ENCODE measurements at regions not wholly inside any gene's neighbourhood (a gene's known extent, or its start where the extent isn't known, plus 50 kb on each side); places are given as distances from the start of the nearest gene placed in this dataset.
"Not testable (repeated sequence)": the region's sequence is repeated elsewhere in the genome, so short reads cannot be mapped to it uniquely, and the experiment has no call there.

DNA sequence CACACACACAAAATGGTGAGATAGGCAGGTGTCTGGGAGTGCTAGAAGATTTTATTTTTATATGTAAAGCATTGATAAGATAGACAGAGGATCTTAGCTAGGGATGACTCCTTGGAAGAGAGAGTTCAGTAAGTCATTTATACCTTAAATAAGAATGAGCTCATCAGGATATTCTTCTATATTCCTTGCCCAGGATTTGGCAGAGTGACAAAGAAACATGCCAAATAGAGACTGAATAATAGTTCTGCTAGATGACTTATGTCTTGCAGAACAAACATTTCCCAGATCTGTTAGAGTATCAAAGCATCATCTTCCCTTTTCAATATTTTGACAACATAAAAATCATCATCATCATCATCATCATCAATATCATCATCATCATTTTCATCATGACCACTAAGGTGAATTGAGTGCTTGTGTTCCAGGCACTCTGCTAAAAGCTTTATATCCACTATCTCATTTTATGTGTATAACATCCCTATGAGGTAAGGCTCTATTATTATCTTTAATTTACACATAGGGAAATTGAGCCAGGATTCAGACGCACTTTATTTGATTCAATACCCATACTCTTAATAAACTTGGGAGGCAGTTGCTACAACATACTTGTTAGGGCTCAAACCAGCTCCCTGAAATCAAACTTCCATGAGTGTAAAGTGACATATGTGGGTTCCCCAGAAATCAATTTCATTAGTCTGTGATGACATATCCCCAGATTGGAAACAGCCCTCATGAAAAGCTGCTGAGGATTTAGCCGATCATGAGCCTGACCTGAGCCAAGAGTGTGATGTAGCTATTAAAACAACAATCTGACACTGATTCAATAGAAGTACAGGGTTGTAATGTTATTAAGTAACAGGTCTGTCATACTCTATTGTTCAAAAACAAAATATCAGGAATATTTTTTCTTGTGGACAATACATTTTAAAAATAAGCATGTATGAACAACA, 176.3 kb upstream of the SEMA6A start:
- DNase-seq, result no peak

GRCh38 chr5:116747881-116748280, 173.3 kb upstream of the SEMA6A start:
- no peak for DNase-seq

GRCh38 chr5:116746668-116747067, 172.0 kb upstream of the SEMA6A start:
- no peak for DNase-seq

DNA sequence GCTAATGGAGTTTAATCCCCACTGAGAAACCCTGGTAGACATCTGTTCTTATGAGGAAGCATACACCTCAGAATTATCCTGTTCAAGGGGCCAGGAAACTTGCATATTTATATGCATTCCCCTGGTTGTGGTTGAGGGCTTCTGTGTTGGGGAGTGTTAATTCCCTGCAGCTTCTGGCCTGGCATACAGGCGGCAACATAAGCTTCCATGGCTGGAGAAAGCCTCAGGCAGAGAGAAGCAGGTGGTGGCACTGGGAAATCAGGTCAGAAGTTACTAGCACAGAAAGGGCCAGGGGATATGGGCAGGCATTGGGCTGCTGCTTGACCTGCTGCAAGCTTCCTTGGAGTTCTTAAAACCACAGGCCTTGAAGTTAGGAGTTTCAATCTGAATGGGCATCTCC, 166.1 kb upstream of the SEMA6A start:
- DNase-seq, result no peak

DNA sequence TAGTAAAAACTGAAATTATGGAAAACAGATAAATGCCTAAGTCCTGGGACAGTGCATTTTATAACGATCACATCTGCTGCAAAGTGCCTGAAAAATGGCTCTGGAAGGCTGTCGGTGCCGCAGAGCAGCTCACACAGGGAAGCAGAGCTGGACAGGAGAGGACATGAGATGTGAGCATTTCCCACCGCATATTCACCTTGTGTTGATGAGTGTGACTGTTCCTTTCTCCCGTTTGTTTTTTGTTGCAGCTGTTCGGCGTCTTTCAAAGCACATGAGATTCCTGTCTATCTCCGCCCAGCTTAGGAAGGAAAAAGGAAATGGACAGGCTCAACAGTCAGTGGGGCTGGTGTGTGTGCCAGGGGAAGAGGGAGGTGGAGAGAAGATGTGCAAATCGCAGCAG, 164.9 kb upstream of the SEMA6A start:
- no peak for DNase-seq

GRCh38 chr5:116738615-116739261, 164.1 kb upstream of the SEMA6A start:
- DNase-seq, result no peak

- no peak for DNase-seq
Observed at GRCh38 chr5:116738239-116738614, 163.6 kb upstream of the SEMA6A start.

GRCh38 chr5:116736671-116737070, 162.0 kb upstream of the SEMA6A start:
- no peak for DNase-seq

DNA sequence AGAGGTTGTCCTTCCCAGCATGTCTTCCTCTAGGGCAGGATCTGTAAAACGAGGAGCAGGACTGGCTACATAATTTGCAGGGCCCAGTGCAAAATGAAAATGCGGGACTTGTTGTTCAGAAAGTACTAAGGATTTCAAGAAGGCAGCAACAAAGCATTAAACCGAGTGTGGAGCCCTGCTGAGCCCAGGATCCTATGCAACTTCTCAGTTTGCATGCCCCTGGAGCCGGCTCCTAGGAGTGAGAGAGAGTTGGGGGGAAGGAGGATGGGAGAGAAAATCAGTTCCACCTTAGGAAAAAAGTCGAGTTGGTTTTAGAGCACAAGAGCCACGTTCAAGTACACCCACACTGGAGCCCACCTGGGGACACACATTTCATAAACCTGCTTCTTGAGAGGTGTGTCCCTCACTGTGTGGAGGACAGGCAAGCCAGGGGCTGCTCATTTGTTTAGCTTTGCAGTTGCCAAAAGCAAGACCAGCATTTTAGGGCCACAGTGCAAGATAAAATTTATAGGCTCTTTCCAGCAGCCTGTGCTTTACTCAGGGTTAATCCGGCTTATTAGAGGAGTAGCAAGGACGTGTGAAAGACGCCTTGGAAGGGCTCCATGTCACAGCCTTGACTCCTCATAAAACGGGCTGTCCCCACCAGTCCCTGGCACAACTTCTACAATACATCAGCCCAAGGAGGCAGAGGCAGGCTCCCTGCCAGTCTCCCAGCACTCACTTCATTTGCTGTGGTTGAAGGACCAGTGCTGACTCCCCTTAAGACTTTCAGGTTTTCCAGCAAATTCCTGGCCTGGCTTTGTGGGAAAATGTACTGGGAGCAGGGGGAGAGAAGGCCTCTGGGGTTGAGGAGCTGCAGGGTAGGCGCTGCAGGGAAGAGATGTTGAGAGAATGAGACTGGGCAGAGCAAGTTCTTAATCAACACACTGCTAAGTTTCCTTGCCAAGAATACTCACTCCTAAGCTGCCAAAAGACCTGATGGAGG, 159.7 kb upstream of the SEMA6A start:
- DNase-seq, result no peak

GRCh38 chr5:116732591-116732990, 158.0 kb upstream of the SEMA6A start:
- no peak for DNase-seq

DNA sequence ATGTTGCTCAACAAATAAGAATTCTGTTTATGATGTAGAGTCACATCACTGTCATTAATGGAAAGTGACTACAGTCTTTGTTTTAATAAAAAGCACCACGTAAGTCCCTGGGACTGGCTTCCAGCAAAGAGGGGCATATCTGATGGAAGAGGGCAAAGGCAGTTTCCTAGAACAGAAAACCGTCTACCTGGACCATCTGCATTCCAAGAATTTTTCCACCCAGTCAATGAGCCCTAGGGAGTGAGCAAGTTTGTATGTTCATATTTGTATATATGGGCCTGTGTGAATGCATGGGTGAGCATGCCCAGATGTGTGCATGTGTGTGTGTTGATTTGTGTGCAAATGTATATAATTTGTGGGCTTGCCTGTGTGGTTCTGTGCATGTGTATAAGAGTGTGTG, 156.8 kb upstream of the SEMA6A start:
- DNase-seq, result no peak

DNA sequence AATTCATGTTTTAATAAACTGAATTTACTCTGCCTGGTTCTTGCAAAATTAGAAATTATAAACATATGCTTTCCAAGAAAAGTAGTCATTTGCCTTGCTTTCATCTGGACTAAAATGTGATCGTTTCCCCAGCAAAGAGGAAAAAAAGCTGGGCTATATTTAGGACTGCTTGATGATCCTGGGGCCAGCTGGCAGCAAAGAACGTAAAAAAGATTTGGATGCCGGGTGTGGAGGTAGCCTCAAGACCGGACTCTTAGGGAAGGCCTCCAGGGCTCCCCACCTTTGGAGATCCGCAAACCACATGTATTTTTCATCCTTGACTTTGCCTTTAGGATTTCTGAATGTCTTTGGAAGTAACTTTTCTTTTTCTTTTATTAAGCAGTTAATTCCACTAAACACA, 156.1 kb upstream of the SEMA6A start:
- no peak for DNase-seq

GRCh38 chr5:116730185-116730584, 155.6 kb upstream of the SEMA6A start:
- no peak for DNase-seq

DNA sequence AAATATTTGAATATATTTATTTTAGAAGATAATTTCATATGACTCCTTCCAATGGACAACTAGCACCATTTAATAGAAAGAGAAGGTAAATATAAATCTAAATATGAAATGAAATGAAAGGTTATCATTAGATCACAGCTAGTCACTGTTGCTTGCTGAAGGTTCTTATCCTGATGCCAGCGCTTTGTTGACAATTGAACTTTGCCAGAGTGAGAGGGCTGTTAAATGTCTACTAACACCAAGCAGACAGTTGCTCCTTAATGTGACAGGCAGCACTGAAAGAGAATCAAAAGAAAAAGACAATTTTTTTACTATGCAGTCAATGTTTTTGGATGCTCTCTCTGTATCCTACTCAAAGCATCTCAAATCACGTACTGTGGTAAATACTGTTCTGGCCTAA, 152.6 kb upstream of the SEMA6A start:
- DNase-seq, result no peak

DNA sequence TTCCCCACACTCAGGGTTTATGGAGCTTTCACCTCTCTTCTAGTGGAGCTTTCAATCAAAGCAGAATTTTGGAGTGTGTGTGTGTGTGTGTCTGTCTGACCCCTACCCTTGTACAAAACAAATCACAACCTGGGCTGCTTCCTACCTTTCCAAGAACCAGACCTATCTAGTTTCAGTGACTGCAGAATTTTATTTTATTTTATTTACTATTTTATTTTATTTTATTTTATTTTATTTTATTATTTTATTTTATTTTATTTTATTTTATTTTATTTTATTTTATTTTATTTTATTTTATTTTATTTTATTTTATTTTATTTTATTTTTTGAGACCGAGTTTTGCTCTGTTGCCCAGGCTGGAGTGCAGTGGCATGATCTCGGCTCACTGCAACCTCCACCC, 151.6 kb upstream of the SEMA6A start:
- not testable (repeated sequence) for DNase-seq

DNA sequence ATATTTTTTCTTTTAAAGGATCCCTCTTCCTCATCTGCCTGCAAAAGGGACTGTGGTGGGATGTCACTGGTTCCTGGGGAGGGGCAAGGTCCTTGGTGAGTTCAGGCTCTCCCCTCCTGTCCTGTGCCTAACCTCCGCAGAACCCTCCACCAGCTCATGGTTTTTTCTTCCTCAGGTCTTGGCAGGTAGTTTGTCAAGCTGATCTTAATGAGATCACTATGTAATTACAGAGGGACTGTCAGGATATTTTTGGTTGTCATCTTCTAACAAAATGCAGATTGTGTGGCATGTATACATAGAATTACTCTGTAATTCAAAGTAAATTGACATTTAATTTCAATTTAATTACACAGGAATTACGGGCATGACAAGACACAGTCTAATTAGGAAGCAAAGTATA, 150.3 kb upstream of the SEMA6A start:
- no peak for DNase-seq

- no peak for DNase-seq
Observed at GRCh38 chr5:116722651-116723050, 148.0 kb upstream of the SEMA6A start.

GRCh38 chr5:116719106-116719505, 144.5 kb upstream of the SEMA6A start:
- DNase-seq, result no peak

- no peak for DNase-seq
Observed at GRCh38 chr5:116718317-116718716, 143.7 kb upstream of the SEMA6A start.

DNA sequence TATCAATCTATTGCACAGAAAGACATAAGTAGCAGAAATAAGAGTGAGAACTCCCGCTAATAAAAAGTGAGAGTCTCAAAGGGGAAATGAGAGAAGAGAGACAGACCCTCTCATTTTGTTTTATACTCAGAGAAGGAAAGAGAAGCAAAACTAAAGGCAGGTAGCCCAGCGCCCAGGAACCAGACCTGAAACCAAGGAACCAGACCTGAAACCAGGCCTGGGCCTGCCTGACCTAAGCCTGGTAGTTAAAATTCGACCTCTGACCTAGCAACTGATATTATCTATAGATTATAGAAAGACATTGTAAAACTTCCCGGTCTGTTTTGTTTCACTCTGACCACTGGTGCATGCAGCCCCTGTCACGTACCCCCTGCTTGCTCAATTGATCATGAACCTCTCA, 134.5 kb upstream of the SEMA6A start:
- DNase-seq, result no peak

- not testable (repeated sequence) for DNase-seq
Observed at GRCh38 chr5:116705121-116705519, 130.5 kb upstream of the SEMA6A start.

DNA sequence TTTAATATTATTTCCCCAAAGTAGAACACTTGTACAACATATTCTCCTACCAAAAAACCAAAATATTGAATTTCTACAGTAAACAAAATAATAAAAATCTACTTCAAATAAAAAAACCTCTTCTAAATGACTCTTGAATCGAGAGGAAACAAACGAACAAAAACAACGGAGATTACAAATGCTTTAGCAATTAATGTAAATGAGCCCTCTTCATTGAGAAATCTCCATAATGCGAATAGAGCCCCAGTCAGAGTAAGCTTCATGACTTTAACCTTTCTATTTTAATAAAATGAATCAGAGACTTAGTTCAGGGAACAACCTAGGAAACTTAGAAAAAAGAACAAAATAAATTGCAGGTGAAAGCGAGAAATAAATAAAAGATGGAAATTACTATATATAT, 129.3 kb upstream of the SEMA6A start:
- no peak for DNase-seq

DNA sequence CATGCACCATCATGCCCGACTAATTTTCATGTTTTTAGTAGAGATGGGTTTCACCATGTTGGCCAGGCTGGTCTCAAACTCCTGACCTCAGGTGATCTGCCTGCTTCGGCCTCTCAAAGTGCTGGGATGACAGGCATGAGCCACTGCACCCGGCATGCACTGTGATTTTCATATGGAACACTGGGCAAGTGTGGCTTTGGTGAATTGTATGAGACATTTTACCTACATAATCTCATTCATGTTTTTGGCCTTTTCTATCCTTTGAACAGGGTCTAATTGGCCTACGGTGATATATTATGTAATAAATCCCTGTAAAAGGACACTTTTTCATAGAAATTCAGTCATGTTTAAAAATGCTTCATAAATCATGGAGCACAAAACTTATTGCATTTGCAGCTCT, 128.7 kb upstream of the SEMA6A start:
- no peak for DNase-seq

Data from NCI-H2107 (cell line).